Activated T-cell treated with anti-CD3 and anti-CD28 coated beads, Interleukin-2, amount 50 U/mL, for 24 hours (primary cell): ENCODE measurements at regions not wholly inside any gene's neighbourhood (a gene's known extent, or its start where the extent isn't known, plus 50 kb on each side); places are given as distances from the start of the nearest gene placed in this dataset.

Experiments
- DNase-seq: peaks from one replicate; pipeline ENCODE4 v3.0.0-alpha.2; 2020
- H3K27ac Mint-ChIP-seq: 2 replicates; pipeline ENCODE4 v1.8.0; 2020; ENCODE audit warnings: mild to moderate bottlenecking, mixed read lengths
- H3K27me3 Mint-ChIP-seq: 2 replicates; pipeline ENCODE4 v1.8.0; 2020; ENCODE audit warnings: mixed read lengths
- H3K36me3 Mint-ChIP-seq: 2 replicates; pipeline ENCODE4 v1.8.0; 2020; ENCODE audit warnings: low read depth, mixed read lengths
- H3K4me1 Mint-ChIP-seq: 2 replicates; pipeline ENCODE4 v1.8.0; 2020; ENCODE audit warnings: low read depth, mixed read lengths
- H3K4me3 Mint-ChIP-seq: 2 replicates; pipeline ENCODE4 v1.8.0; 2020; ENCODE audit warnings: mild to moderate bottlenecking, moderate library complexity, mixed read lengths
- H3K9me3 Mint-ChIP-seq: 2 replicates; pipeline ENCODE4 v1.8.0; 2020; ENCODE audit warnings: mixed read lengths

DNA sequence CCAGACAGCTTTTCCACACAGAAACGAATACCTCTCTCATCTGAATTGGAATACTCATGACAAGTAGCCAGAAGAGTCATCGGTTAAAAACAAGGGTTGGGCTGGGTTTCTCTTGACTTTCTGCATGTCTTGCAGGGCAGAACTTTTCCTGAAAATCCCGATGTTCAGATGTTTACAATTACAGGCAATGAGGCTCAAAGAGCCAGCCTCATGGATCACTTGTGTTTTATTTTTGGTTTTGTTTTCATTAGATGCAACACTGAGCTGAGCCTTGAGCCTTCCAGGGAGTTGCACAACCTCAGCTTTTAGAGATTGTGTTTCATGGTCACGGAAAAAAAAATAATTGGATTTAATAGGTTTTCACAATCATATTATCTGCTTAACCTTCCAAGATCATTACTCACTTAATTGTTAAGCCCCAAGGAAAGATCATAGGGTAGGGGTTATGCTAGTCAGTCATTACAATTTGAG is 288.1 kb upstream of the PRDM1 start:
- no peaks in the 10 kb centered on the region for H3K9me3 Mint-ChIP-seq
- peaks cover 3% of the 10 kb centered on the region for H3K27me3 Mint-ChIP-seq
- no peak for DNase-seq
- no peaks in the 10 kb centered on the region for H3K36me3 Mint-ChIP-seq
- H3K27ac Mint-ChIP-seq, result no peak overlapping the region
- H3K4me3 Mint-ChIP-seq, result no peak overlapping the region
- H3K4me1 Mint-ChIP-seq, result peaks cover 33% of the 10 kb centered on the region

DNA sequence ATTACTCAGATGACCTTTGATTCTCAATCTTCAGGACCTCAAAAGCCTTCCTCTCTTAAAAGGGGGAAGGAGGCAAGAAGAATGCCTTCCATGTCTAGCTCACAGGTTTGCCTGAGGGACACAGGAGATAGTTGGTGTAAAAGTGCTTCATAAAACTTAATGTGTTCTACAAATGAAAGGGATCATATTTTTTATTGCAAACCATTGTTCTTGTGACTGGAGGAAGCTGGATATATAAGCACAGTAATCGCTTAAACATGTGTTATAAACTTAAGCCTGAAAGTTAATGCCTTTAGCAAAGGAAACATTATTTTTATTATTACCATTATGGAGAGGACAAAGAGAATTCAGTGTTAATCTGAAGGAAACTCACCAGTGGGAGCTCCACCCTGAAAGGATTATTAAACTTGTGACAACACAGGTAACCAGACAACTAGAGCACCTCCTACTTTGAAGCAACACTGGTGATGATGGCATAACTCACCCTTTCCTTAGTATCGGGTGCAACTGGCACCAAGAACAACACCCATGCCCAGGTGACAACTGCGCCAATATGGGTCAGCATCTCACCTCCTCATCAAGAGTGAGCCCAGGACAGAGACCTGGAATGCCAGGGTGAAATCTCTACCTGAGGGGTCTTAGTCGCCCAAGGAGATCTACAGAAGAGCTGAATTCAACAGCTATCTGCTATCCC is 288.7 kb upstream of the PRDM1 start:
- H3K4me1 Mint-ChIP-seq, result peaks cover 38% of the 10 kb centered on the region
- no peak overlapping the region for H3K27ac Mint-ChIP-seq
- H3K27me3 Mint-ChIP-seq, result peaks cover 5% of the 10 kb centered on the region
- H3K9me3 Mint-ChIP-seq, result no peaks in the 10 kb centered on the region
- DNase-seq, result no peak
- no peak overlapping the region for H3K4me3 Mint-ChIP-seq
- H3K36me3 Mint-ChIP-seq, result no peaks in the 10 kb centered on the region

DNA sequence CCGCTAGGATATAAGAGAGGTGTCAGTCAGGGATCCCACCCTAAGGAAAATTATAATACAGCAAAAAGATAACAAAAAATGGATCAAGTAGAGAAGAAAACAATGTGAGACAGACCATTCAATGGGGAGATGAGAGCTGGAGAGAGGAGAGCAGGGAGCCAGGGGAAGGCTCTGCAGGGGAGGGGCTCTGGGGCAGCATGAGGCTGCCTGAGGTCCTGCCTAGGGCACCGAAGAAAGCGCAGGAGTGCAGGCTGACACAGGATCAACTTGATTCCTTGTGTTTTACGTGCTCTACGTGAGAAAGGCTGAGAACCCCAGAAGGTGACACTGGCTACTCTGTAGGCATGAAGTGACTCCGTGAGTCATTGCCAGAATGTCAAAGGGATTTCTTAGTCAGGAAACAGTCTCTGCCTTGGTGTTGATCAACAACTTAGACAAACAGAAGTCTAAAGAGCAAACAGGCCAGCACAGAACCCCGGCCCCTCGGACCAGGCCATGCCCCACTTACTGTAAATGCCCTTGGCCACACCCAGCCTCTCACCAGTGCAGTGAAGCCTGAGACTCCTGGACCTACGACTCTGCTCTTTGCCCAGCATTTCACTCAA is 290.1 kb upstream of the PRDM1 start:
- H3K9me3 Mint-ChIP-seq, result no peaks in the 10 kb centered on the region
- H3K36me3 Mint-ChIP-seq, result no peaks in the 10 kb centered on the region
- H3K4me1 Mint-ChIP-seq, result peaks cover 51% of the 10 kb centered on the region
- no peak overlapping the region for H3K4me3 Mint-ChIP-seq
- H3K27me3 Mint-ChIP-seq, result peaks cover 5% of the 10 kb centered on the region
- DNase-seq, result no peak
- no peak overlapping the region for H3K27ac Mint-ChIP-seq

DNA sequence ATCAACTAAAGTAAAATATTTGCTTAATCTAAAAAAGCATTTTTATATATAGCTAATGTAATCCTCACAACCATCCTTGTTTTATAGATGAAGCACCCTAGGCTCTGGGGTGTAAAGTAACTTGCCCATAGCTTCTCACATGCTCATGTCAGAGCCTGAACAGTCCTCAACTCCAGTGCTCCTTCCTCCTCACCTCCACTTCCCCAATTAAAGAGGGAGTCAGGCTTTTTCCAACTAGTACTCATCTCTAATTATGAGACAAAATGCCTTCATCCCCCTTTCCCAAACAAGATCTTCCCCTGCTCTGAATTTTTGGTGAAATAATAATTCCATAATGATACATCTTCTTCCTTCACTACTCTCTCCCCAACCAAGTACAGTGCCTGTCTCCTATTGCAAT is 290.8 kb upstream of the PRDM1 start:
- Mint-ChIP-seq H3K27ac (no peak overlapping the region), H3K36me3 (no peaks in the 10 kb centered on the region), H3K9me3 (no peaks in the 10 kb centered on the region), H3K4me1 (peaks cover 55% of the 10 kb centered on the region), H3K27me3 (peaks cover 3% of the 10 kb centered on the region), H3K4me3 (no peak overlapping the region)
- DNase-seq, result no peak

DNA sequence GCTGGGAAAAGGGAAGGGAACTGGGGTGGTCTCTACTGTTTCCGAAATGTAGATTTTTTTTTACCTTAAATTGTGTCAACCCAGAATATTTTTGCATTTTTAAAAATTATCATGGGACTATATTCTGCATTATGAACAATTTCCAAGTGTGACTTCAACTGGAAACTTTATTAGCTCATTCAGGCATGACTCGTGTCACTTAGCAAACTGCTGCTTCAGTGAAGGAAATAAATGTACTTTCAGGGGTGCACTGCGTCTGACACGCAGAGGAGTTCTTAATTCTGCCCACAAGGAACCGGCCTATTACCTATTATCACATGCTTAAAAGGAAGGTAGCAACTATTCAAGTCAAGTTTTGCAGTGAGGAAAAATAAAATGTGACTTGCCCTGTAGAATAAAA is 291.3 kb upstream of the PRDM1 start:
- no peak for DNase-seq
- peaks cover 3% of the 10 kb centered on the region for H3K27me3 Mint-ChIP-seq
- H3K27ac Mint-ChIP-seq, result peak overlapping the region; percentile 68
- no peak overlapping the region for H3K4me3 Mint-ChIP-seq
- H3K4me1 Mint-ChIP-seq, result peaks cover 55% of the 10 kb centered on the region
- H3K9me3 Mint-ChIP-seq, result no peaks in the 10 kb centered on the region
- H3K36me3 Mint-ChIP-seq, result no peaks in the 10 kb centered on the region

DNA sequence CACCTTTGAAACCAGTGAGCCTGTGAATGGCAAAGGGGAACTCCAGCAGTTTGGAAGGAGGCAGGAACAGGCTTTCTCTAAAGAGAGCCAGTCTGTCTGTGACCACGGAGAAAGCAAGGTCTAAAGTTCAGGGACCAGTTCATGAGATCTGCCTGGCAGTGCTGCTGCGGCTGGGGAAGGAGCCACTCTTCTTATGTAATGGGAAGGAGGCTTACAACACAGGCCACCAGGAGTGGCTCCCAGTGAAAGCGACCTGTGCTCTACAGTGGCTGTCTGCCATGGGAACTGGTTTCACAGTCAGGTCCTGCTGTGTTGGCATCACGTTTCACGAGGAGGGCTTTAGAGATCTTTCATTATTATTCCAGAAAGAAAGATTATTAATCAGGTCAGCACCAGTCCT is 291.9 kb upstream of the PRDM1 start:
- Mint-ChIP-seq H3K27ac (peak overlapping the region; percentile 68), H3K27me3 (peaks cover 5% of the 10 kb centered on the region), H3K4me3 (no peak overlapping the region), H3K4me1 (peaks cover 55% of the 10 kb centered on the region), H3K36me3 (no peaks in the 10 kb centered on the region), H3K9me3 (no peaks in the 10 kb centered on the region)
- DNase-seq, result no peak

DNA sequence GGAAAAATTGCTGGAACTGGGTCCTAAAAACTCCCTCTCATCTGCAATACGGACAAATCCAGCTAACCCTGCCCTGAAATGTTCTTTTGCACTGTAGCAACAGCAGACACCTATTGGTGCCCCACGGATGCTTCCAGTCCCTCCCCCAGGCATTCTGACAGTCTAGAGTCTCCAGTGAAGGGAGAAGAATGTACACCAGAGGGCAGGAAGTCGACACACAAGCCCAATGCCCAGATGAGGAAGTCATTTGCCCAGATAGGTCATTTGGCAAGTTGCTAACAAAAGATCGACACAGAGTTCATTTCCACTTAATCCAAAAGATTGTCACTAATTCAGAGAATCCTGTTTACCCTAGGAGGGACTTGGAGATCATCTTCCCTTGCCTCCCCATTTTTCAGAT is 293.0 kb upstream of the PRDM1 start:
- Mint-ChIP-seq H3K27ac (no peak overlapping the region), H3K36me3 (no peaks in the 10 kb centered on the region), H3K4me1 (peaks cover 55% of the 10 kb centered on the region), H3K4me3 (no peak overlapping the region), H3K27me3 (peaks cover 6% of the 10 kb centered on the region), H3K9me3 (no peaks in the 10 kb centered on the region)
- DNase-seq, result no peak

DNA sequence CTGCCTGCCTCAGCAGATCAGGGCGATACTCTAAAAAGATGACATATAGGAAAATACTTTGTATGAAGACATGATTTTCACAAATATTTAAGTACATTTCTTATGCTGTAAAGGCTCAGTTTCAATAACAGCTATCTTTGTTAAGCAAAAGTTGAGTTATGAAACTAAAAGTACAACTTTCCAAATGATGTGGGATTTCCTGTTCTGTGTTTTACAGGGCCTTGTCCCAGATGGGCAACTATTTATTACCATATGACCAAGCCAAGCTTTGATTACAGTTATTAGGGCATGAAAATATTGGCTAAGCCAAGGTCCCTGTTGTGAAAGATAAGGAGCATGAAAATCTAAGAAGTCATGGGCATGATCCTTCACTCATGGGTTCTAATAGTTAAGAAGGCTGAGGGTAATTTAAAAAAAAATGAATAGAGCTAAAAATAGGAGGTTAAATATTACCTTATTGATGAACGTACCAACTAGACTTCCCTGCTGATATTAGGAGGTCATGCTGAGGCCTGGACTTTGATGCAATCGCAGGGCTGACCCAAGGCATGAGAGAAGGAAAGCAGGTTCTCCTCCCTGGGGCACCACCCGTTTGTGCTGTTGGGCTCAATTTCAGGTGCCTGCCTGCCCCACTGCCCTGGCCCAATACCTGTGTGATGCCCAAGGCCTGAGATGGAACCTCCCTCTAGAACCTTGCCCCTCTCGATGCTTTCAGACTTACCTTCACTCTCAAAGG is 294.4 kb upstream of the PRDM1 start:
- Mint-ChIP-seq H3K27ac (peak overlapping the region; percentile 33), H3K4me1 (peaks cover 64% of the 10 kb centered on the region)

DNA sequence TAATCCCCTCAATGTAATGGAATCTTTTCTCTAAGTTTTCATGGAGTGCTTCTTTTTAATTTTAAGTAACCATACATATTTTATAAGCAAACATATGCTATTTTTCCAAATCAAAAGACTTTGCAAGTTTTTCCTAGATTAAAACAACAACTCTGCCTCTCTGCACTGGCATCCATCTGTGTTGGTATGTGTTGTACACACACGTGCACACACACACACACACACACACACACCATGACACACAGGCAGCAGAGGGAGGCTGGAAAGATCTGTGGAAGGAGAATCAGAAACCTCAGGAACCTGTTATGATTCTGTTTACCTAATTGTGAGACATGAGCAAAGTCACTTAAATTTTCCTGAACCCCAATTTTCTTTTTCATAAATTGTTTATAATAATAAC is 295.0 kb upstream of the PRDM1 start:
- DNase-seq, result no peak
- Mint-ChIP-seq H3K9me3 (no peaks in the 10 kb centered on the region), H3K4me3 (no peak overlapping the region), H3K27me3 (peaks cover 13% of the 10 kb centered on the region), H3K27ac (no peak overlapping the region), H3K4me1 (peaks cover 64% of the 10 kb centered on the region), H3K36me3 (no peaks in the 10 kb centered on the region)

More for the DNA sequence above, 294.4 kb upstream of the PRDM1 start:
- Mint-ChIP-seq H3K27me3 (peaks cover 13% of the 10 kb centered on the region), H3K4me3 (no peak overlapping the region), H3K9me3 (no peaks in the 10 kb centered on the region), H3K36me3 (no peaks in the 10 kb centered on the region)
- DNase-seq, result no peak

DNA sequence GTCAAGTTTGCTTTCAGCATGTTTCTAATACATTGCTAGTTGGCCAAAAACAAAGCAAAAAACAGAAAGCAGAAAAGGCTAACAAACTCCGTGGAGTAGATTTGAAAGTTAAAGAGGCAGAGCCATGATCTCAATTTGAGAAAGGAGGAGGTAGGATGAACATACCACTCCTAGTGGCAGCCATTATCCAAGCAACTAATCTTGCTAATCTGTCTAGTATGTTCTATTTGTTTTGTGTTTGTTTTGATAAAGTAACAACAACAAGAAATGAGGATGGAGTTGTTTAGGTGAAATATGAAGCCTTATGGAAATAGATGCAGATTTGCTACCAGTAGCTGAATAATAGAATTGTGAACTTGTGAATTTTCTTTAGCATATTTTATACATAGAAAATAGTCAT is 295.5 kb upstream of the PRDM1 start:
- peaks cover 59% of the 10 kb centered on the region for H3K4me1 Mint-ChIP-seq
- H3K36me3 Mint-ChIP-seq, result no peaks in the 10 kb centered on the region
- no peaks in the 10 kb centered on the region for H3K9me3 Mint-ChIP-seq
- H3K27me3 Mint-ChIP-seq, result peaks cover 13% of the 10 kb centered on the region
- no peak overlapping the region for H3K4me3 Mint-ChIP-seq
- DNase-seq, result no peak
- no peak overlapping the region for H3K27ac Mint-ChIP-seq

DNA sequence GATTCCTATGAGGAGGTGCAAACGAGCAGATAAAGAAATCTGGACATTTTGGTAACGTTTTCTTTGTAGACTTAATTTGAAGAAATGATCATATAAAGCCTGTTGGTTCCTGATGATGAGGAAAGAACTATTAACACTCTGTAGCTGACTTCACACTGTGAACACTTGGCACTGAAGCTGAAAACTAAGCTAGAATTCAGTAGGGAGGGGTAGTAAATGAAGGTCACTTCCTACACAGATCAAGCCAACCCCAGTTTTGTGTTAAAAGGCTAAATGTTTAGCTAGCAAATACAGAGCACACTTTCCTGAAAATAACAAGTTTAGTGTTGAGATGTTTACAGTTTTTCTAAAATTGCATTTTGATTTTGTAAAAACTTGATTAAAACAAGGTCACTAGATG is 296.2 kb upstream of the PRDM1 start:
- no peak for DNase-seq
- Mint-ChIP-seq H3K27me3 (peaks cover 13% of the 10 kb centered on the region), H3K9me3 (no peaks in the 10 kb centered on the region), H3K36me3 (no peaks in the 10 kb centered on the region), H3K27ac (no peak overlapping the region), H3K4me3 (no peak overlapping the region), H3K4me1 (peaks cover 55% of the 10 kb centered on the region)

DNA sequence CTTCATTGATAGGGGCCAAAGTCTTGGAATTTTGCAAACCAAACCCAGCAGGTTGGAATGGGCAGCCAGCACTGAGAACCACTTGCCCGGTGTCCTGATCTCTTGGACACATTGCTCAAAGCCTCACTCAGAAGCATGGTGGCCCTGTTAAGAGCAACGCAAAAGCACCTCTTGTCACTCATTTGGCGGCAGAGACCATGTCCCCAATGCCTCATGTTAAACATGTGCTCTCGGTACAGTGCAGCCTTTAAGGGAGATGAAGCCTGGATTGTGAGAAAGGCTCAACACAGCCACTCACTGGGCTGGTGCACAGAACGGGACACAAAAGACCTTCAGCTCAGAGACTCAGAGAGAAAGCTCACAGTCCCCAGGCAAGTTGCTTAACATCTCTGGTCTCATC is 298.4 kb upstream of the PRDM1 start:
- H3K9me3 Mint-ChIP-seq, result no peaks in the 10 kb centered on the region
- no peaks in the 10 kb centered on the region for H3K36me3 Mint-ChIP-seq
- no peak overlapping the region for H3K27ac Mint-ChIP-seq
- no peak overlapping the region for H3K4me3 Mint-ChIP-seq
- peaks cover 40% of the 10 kb centered on the region for H3K4me1 Mint-ChIP-seq
- DNase-seq, result no peak
- H3K27me3 Mint-ChIP-seq, result peaks cover 11% of the 10 kb centered on the region

DNA sequence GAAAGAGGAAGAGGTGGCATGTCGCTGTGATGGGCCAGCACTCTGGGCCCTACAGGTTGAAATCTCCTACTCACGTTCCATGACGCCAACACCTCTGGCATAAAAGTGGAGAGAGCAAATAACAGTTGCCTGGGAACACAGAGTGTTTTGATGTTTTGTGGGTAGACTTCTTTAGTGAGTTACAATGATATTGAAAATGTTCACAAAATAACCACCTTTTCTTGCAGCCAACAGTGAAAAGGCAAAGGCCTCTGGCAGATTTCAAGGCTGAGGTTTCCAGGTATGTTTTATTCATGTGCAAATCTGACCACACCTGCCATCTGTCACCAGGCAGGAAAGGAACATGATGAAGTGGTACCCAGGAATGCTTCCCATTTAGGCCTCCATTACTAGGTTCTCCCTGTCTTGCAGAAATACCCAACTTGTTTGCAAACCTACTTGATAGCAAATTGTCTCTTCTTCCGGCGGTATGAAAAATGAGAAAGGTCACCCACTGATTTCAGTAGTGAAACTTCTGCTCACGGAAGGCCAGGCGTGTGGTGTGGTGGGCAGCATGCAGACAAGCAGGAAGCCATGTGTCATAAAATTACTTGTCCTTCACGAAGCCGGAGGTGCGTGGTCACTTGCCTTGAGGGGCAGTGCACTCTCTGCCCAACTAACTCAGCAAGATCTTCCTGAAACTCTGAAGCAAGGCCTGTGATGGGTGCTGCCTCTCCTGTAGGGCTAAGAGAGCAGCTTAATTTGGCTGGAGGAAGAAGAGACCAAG is 299.1 kb upstream of the PRDM1 start:
- Mint-ChIP-seq H3K36me3 (no peaks in the 10 kb centered on the region), H3K4me1 (peaks cover 41% of the 10 kb centered on the region), H3K9me3 (no peaks in the 10 kb centered on the region), H3K27me3 (peaks cover 10% of the 10 kb centered on the region), H3K27ac (no peak overlapping the region), H3K4me3 (no peak overlapping the region)
- no peak for DNase-seq

DNA sequence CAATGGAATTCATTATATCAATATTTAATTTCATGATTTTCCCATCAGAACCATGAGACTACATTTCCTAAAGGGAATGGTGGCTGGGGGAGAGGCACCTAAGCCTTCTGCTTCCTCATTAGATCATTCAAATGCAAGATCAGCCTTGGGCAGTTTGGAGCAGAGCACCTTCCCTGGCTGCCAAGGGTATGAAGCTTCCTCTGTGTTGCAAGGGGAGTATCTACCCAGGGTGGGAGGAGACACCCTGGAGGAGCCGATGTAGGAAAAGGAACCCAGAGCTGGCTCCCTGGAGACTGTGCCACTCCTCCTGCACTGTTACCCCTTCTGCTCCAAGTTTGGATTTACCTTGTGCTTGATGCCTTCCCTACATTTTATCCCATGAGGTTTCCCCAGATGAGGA is 299.7 kb upstream of the PRDM1 start:
- no peaks in the 10 kb centered on the region for H3K9me3 Mint-ChIP-seq
- H3K36me3 Mint-ChIP-seq, result no peaks in the 10 kb centered on the region
- H3K4me3 Mint-ChIP-seq, result no peak overlapping the region
- no peak overlapping the region for H3K27ac Mint-ChIP-seq
- H3K4me1 Mint-ChIP-seq, result peaks cover 41% of the 10 kb centered on the region
- H3K27me3 Mint-ChIP-seq, result peaks cover 10% of the 10 kb centered on the region
- no peak for DNase-seq
